ENCODE measurements at regions not wholly inside any gene's neighbourhood (a gene's known extent, or its start where the extent isn't known, plus 50 kb on each side); places are given as distances from the start of the nearest gene placed in this dataset.

DNA sequence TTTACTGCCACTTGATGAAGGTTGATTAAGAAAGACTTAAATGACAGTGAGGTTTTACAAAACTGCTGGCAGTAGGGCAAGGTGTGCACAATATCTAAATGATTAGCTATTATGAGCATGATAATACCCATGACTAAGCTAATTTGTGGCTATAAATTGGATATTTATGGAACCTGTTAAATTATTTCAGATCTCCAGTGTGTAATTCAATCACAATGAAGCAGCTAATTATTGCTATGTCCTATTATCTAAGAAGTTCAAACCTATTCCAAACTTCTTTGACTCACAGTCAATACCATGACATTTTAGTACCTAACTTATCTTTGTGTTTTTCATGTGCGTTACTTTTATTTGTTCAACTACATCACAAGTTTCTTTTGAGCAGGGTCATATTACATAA lies 253.8 kb upstream of the MMADHC start:
- Histone ChIP-seq H3K4me3 (ENCODE audit: low read depth, low read length) (no peak overlapping the region), H3K9me3 (no peaks in the 10 kb centered on the region), H3K4me1 (no peaks in the 10 kb centered on the region), H3K36me3 (no peaks in the 10 kb centered on the region), H3K27me3 (no peaks in the 10 kb centered on the region)
- no peak for DNase-seq
- TF ChIP-seq, protein P1, sequence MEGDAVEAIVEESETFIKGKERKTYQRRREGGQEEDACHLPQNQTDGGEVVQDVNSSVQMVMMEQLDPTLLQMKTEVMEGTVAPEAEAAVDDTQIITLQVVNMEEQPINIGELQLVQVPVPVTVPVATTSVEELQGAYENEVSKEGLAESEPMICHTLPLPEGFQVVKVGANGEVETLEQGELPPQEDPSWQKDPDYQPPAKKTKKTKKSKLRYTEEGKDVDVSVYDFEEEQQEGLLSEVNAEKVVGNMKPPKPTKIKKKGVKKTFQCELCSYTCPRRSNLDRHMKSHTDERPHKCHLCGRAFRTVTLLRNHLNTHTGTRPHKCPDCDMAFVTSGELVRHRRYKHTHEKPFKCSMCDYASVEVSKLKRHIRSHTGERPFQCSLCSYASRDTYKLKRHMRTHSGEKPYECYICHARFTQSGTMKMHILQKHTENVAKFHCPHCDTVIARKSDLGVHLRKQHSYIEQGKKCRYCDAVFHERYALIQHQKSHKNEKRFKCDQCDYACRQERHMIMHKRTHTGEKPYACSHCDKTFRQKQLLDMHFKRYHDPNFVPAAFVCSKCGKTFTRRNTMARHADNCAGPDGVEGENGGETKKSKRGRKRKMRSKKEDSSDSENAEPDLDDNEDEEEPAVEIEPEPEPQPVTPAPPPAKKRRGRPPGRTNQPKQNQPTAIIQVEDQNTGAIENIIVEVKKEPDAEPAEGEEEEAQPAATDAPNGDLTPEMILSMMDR (IDR thresholded peaks at IDR 0.05; ENCODE audit: low read depth, low read length): no peak

- Histone ChIP-seq H3K9me3 (no peaks in the 10 kb centered on the region), H3K4me1 (no peaks in the 10 kb centered on the region), H3K36me3 (no peaks in the 10 kb centered on the region), H3K4me3 (ENCODE audit: low read depth, low read length) (no peak overlapping the region), H3K27me3 (no peaks in the 10 kb centered on the region)
- TF ChIP-seq, protein P1 (IDR thresholded peaks at IDR 0.05; ENCODE audit: low read depth, low read length): no peak
- DNase-seq: no peak
These were observed 244.7 kb upstream of the MMADHC start for GRCh38 chr2:149832324-149832723.

DNA sequence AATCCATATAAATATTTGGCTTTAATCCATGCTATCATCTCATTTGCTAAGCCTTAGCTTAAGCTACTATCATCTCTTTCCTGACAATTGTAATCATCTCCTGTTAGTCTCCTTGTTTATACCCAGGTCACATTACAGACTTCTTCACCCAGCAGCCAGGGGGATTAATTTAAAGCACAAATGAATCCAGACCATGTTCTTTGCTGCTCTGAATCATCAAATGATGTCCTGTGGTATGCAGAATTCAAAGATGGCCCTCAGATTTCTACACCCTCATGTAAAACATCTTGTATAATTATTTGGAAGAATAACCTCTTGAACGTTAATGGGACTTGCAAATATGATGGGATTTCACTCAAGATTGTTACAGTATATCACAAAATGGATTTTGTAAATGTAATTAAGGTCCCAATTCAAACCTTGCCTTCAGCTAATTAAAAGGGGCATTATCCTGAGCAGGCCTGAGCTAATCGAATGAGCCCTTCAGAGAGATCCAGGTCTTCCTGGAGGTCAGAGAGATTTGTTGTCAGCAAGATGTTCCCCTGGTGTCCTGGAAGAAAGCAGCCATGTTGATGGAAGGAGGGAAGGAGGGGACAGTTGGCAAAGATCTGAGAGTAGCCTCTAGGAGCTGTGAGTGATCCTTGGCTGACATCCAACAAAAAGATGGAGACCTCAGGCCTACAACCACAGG lies 241.1 kb upstream of the MMADHC start:
- Histone ChIP-seq H3K27me3 (no peaks in the 10 kb centered on the region), H3K4me3 (ENCODE audit: low read depth, low read length) (no peak overlapping the region), H3K4me1 (no peaks in the 10 kb centered on the region), H3K9me3 (no peaks in the 10 kb centered on the region), H3K36me3 (no peaks in the 10 kb centered on the region)
- TF ChIP-seq, protein P1 (IDR thresholded peaks at IDR 0.05; ENCODE audit: low read depth, low read length): no peak
- peak; percentile 23 for DNase-seq

GRCh38 chr2:149827585-149828126 lies 240.1 kb upstream of the MMADHC start:
- H3K4me3 ChIP-seq (ENCODE audit: low read depth, low read length): no peak overlapping the region
- TF ChIP-seq, protein P1 (IDR thresholded peaks at IDR 0.05; ENCODE audit: low read depth, low read length): no peak
- no peaks in the 10 kb centered on the region for H3K4me1 ChIP-seq
- no peaks in the 10 kb centered on the region for H3K27me3 ChIP-seq
- no peaks in the 10 kb centered on the region for H3K9me3 ChIP-seq
- peak; percentile 10 for DNase-seq
- H3K36me3 ChIP-seq: no peaks in the 10 kb centered on the region

DNA sequence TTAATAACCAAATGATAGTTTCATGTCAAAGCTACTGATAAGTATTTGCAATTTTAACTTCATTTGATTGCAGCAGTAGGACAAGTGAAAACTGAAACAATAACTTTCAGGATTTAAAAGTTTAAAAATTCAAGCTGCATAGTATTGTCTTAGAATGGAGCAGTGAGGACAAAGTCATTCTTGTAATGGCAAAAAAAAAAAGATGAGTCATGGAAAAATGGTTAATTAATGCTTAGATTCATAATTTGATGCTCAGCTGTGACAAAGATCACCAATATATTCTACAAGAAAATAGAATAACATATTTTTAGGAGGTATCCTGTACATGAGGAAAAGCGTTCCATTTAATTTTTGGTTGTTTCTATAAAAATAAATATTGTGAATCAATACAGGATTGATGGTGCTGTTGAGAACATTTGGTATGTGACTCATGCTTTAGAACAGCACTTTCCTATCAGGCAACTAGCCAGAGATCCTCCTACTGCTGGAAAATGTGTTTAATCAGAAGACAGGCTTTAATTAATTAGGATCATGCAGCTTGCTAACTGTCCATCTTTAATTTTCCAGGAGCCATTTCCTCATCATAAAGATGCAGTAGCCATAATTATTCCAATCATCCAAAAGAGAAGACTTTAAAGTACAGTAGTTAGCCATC lies 239.0 kb upstream of the MMADHC start:
- no peaks in the 10 kb centered on the region for H3K36me3 ChIP-seq
- no peaks in the 10 kb centered on the region for H3K27me3 ChIP-seq
- H3K9me3 ChIP-seq: no peaks in the 10 kb centered on the region
- no peak overlapping the region for H3K4me3 ChIP-seq (ENCODE audit: low read depth, low read length)
- TF ChIP-seq, protein P1 (IDR thresholded peaks at IDR 0.05; ENCODE audit: low read depth, low read length): no peak
- no peak for DNase-seq
- no peaks in the 10 kb centered on the region for H3K4me1 ChIP-seq

DNA sequence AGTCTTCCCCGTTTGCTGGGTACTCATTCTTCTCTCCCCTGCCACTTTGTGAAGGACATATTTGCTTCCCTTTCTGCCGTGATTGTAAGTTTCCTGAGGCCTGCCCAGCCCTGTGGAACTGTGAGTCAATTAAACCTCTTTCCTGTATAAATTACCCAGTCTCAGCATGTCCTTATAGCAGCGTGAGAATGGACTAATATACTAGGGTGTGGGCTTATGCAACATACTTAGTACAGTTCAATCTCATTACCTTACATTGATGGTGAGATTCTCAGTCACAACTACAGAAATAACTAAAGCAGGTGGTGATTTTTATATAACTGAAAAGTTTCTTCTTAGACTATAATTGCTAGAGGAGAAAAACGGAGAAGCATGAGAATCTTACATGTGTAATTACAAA lies 237.9 kb upstream of the MMADHC start:
- Histone ChIP-seq H3K4me1 (no peaks in the 10 kb centered on the region), H3K4me3 (ENCODE audit: low read depth, low read length) (no peak overlapping the region), H3K27me3 (no peaks in the 10 kb centered on the region), H3K9me3 (no peaks in the 10 kb centered on the region), H3K36me3 (no peaks in the 10 kb centered on the region)
- TF ChIP-seq, protein P1 (IDR thresholded peaks at IDR 0.05; ENCODE audit: low read depth, low read length): no peak
- DNase-seq: no peak

All from BE2C (cell line).